Keratinocyte (primary cell): ENCODE measurements at regions not wholly inside any gene's neighbourhood (a gene's known extent, or its start where the extent isn't known, plus 50 kb on each side); places are given as distances from the start of the nearest gene placed in this dataset.

Experiments used
- DNase-seq: peaks from one replicate; pipeline ENCODE4 v3.0.0-alpha.2; 2011; ENCODE audit warnings: low read depth, missing footprints, low spot score
- FAIRE-seq: peaks from 2 replicates; lab custom pipeline; 2011; peaks lifted over from hg19 to GRCh38; lab: Jason Lieb, UNC
- H2AFZ ChIP-seq: 2 replicates; pipeline ENCODE4 v1.6.0; 2012; ENCODE audit warnings: low read length, control low read depth, inconsistent platforms; ENCODE audit not compliant: control insufficient read depth
- H3K27ac ChIP-seq: 2 replicates; pipeline ENCODE4 v1.5.1; 2011; ENCODE audit warnings: low read length; ENCODE audit not compliant: control insufficient read depth, insufficient read depth
- H3K27me3 ChIP-seq: 3 replicates; pipeline ENCODE4 v1.6.0; 2011; ENCODE audit warnings: low read length; ENCODE audit not compliant: control insufficient read depth, insufficient read depth; ENCODE audit errors: extremely low read depth
- H3K36me3 ChIP-seq, 2 experiments: 2 replicates in 1 of 2; 3 replicates in 1 of 2; pipeline ENCODE4 v1.5.1; 2011; ENCODE audit warnings: low read length in 2 of 2, mild to moderate bottlenecking in 1 of 2; ENCODE audit not compliant: control insufficient read depth in 2 of 2, insufficient read depth in 2 of 2; ENCODE audit errors: extremely low read depth in 1 of 2
- H3K4me1 ChIP-seq: 3 replicates; pipeline ENCODE4 v1.5.1; 2011; ENCODE audit warnings: low read length; ENCODE audit not compliant: control insufficient read depth, insufficient read depth; ENCODE audit errors: extremely low read depth
- H3K4me2 ChIP-seq: 3 replicates; pipeline ENCODE4 v1.6.0; 2011; ENCODE audit warnings: low read depth, low read length; ENCODE audit not compliant: control insufficient read depth, insufficient read depth; ENCODE audit errors: extremely low read depth
- H3K4me3 ChIP-seq, 3 experiments: fragments of 200-600 bp in 1 of 3; sonication (generic) in 1 of 3; 2 replicates in 2 of 3; 3 replicates in 1 of 3; pipeline ENCODE4 v1.5.1; 2011 to 2016; ENCODE audit warnings: low read length in 3 of 3, mild to moderate bottlenecking in 3 of 3, control low read depth in 2 of 3, inconsistent platforms in 1 of 3, low read depth in 1 of 3, mixed read lengths in 1 of 3, mixed run types in 1 of 3, moderate library complexity in 1 of 3; ENCODE audit not compliant: control insufficient read depth in 2 of 3, insufficient read depth in 2 of 3; ENCODE audit errors: extremely low read depth in 1 of 3
- H3K79me2 ChIP-seq: 2 replicates; pipeline ENCODE4 v1.6.0; 2012; ENCODE audit warnings: low read length; ENCODE audit not compliant: control insufficient read depth, insufficient read depth
- H3K9ac ChIP-seq: 3 replicates; pipeline ENCODE4 v1.6.0; 2011; ENCODE audit warnings: low read length; ENCODE audit not compliant: control insufficient read depth, insufficient read depth; ENCODE audit errors: extremely low read depth
- H3K9me1 ChIP-seq: 3 replicates; pipeline ENCODE4 v1.6.0; 2011; ENCODE audit warnings: low read length; ENCODE audit not compliant: control insufficient read depth, insufficient read depth; ENCODE audit errors: extremely low read depth
- H3K9me3 ChIP-seq: 2 replicates; pipeline ENCODE4 v1.5.1; 2012; ENCODE audit warnings: low read depth, low read length; ENCODE audit not compliant: control insufficient read depth
- H4K20me1 ChIP-seq: 3 replicates; pipeline ENCODE4 v1.6.0; 2011; ENCODE audit warnings: low read length; ENCODE audit not compliant: control insufficient read depth, insufficient read depth; ENCODE audit errors: extremely low read depth
- CTCF ChIP-seq, 3 experiments: IDR thresholded peaks in 1 of 3; conservative IDR thresholded peaks in 1 of 3; optimal IDR thresholded peaks in 1 of 3; 2 replicates in 2 of 3; 3 replicates in 1 of 3; pipeline versions ENCODE3 to v1.5.1; 2011; ENCODE audit warnings: low read length in 3 of 3, mild to moderate bottlenecking in 3 of 3, moderate library complexity in 2 of 3, control low read depth in 1 of 3, inconsistent platforms in 1 of 3; ENCODE audit not compliant: insufficient read depth in 2 of 3; ENCODE audit errors: extremely low read depth in 1 of 3
- EZH2 ChIP-seq: IDR thresholded peaks from one replicate; pipeline ENCODE4 v1.6.1; 2012; ENCODE audit warnings: inconsistent platforms, mild to moderate bottlenecking, low read length, moderate library complexity
- dilution Hi-C: fragments of 300-500 bp; cut with MboI; formaldehyde crosslinking; loops from one replicate; pipeline ENCODE4 v1.7.0; 2020; ENCODE audit warnings: low sequenced_read_pairs; ENCODE audit not compliant: extremely low pct_ligation_motif_present

GRCh38 chr2:41966431-41966893 is 81.4 kb upstream of the PKDCC start:
- dilution Hi-C loops, result no loop called here
- no peak overlapping the region for H3K27ac ChIP-seq
- peak overlapping the region; percentile 18 for H3K4me2 ChIP-seq
- TF ChIP-seq EZH2 (no peak), CTCF (optimal IDR thresholded peaks at IDR 0.05 in 1 of 3, IDR thresholded peaks at IDR 0.05 in 1 of 3, conservative IDR thresholded peaks at IDR 0.05 in 1 of 3; ENCODE audit: extremely low read depth in 1 of 3, insufficient read depth in 2 of 3, low read length in 3 of 3) (no peak)
- FAIRE-seq, result no peak
- no peak overlapping the region for H3K4me3 ChIP-seq
- no peaks in the 10 kb centered on the region for H3K36me3 ChIP-seq
- no peaks in the 10 kb centered on the region for H3K79me2 ChIP-seq
- peaks cover 11% of the 10 kb centered on the region for H3K27me3 ChIP-seq
- no peaks in the 10 kb centered on the region for H3K9me3 ChIP-seq
- H3K9ac ChIP-seq, result no peak overlapping the region
- no peaks in the 10 kb centered on the region for H3K9me1 ChIP-seq
- peaks cover 4% of the 10 kb centered on the region for H3K4me1 ChIP-seq
- no peak overlapping the region for H2AFZ ChIP-seq
- DNase-seq, result no peak
- H4K20me1 ChIP-seq, result no peaks in the 10 kb centered on the region

- no peak overlapping the region for H3K27ac ChIP-seq
- H3K36me3 ChIP-seq, result no peaks in the 10 kb centered on the region
- no peak overlapping the region for H3K4me3 ChIP-seq
- H3K9me3 ChIP-seq, result no peaks in the 10 kb centered on the region
- no peak overlapping the region for H2AFZ ChIP-seq
- no peaks in the 10 kb centered on the region for H3K9me1 ChIP-seq
- dilution Hi-C loops, result no loop called here
- no peaks in the 10 kb centered on the region for H3K79me2 ChIP-seq
- FAIRE-seq, result no peak
- no peak for DNase-seq
- peaks cover 4% of the 10 kb centered on the region for H3K4me1 ChIP-seq
- peaks cover 11% of the 10 kb centered on the region for H3K27me3 ChIP-seq
- H3K4me2 ChIP-seq, result no peak overlapping the region
- no peak for TF ChIP-seq EZH2
- no peak for TF ChIP-seq CTCF (optimal IDR thresholded peaks at IDR 0.05 in 1 of 3, IDR thresholded peaks at IDR 0.05 in 1 of 3, conservative IDR thresholded peaks at IDR 0.05 in 1 of 3; ENCODE audit: extremely low read depth in 1 of 3, insufficient read depth in 2 of 3, low read length in 3 of 3)
- H3K9ac ChIP-seq, result no peak overlapping the region
- no peaks in the 10 kb centered on the region for H4K20me1 ChIP-seq
These were observed 80.9 kb upstream of the PKDCC start for GRCh38 chr2:41966920-41967319.
